Urinary bladder (tissue), 3 donors: ENCODE measurements at regions not wholly inside any gene's neighbourhood (a gene's known extent, or its start where the extent isn't known, plus 50 kb on each side); places are given as distances from the start of the nearest gene placed in this dataset.

Source experiments
- DNase-seq: peaks from one replicate; pipeline ENCODE4 v3.0.0-alpha.2; 2015; ENCODE audit errors: extremely low spot score
- H3K27ac ChIP-seq: one replicate; pipeline ENCODE4 v1.5.1; 2013; ENCODE audit warnings: low read depth, mild to moderate bottlenecking, moderate library complexity
- H3K36me3 ChIP-seq: one replicate; pipeline ENCODE4 v1.6.1; 2013; ENCODE audit warnings: mild to moderate bottlenecking, moderate library complexity; ENCODE audit not compliant: insufficient read depth
- H3K4me1 ChIP-seq: one replicate; pipeline ENCODE4 v1.6.1; 2013; ENCODE audit warnings: mild to moderate bottlenecking, moderate library complexity; ENCODE audit not compliant: insufficient read depth
- H3K4me3 ChIP-seq: one replicate; pipeline ENCODE4 v1.5.1; 2013; ENCODE audit warnings: low read depth, low read length
- WGBS: extraction: QIAGEN DNeasy Blood & Tissue Kit; methylation state at CpG from one replicate; pipeline ENCODE4 v1.1.7; 2013; 5-methylcytosine and 5-hydroxymethylcytosine counted together
- donor health status: healthy with polysubstance abuse.
- donor health status: healthy.

GRCh38 chr2:6654279-6654678 is 211.4 kb downstream of the CMPK2 start:
- Histone ChIP-seq H3K36me3 (no peaks in the 10 kb centered on the region), H3K27ac (no peak overlapping the region), H3K4me3 (no peak overlapping the region), H3K4me1 (no peaks in the 10 kb centered on the region)
- 70% methylated on average over 5 of the region's 5 CpGs for WGBS
- no peak for DNase-seq

- DNase-seq, result no peak
- H3K4me1 ChIP-seq, result no peaks in the 10 kb centered on the region
Measured at GRCh38 chr2:6656633-6657032, 209.1 kb downstream of the CMPK2 start.

GRCh38 chr2:6657136-6657535 is 208.6 kb downstream of the CMPK2 start:
- Histone ChIP-seq H3K36me3 (no peaks in the 10 kb centered on the region), H3K4me1 (no peaks in the 10 kb centered on the region), H3K4me3 (no peak overlapping the region), H3K27ac (no peak overlapping the region)
- no peak for DNase-seq
- WGBS, result 56% methylated on average over 5 of the region's 5 CpGs

More at GRCh38 chr2:6656633-6657032, 209.1 kb downstream of the CMPK2 start:
- no peak overlapping the region for H3K4me3 ChIP-seq
- 61% methylated on average over 4 of the region's 4 CpGs for WGBS
- no peaks in the 10 kb centered on the region for H3K36me3 ChIP-seq
- H3K27ac ChIP-seq, result no peak overlapping the region

- 53% methylated on average over 5 of the region's 5 CpGs for WGBS
- H3K4me1 ChIP-seq, result no peaks in the 10 kb centered on the region
- no peak overlapping the region for H3K4me3 ChIP-seq
- DNase-seq, result no peak
- H3K36me3 ChIP-seq, result no peaks in the 10 kb centered on the region
- H3K27ac ChIP-seq, result no peak overlapping the region
Measured at GRCh38 chr2:6657855-6658254, 207.9 kb downstream of the CMPK2 start.

GRCh38 chr2:6664332-6665061 is 201.2 kb downstream of the CMPK2 start:
- DNase-seq, result no peak
- H3K4me3 ChIP-seq, result no peak overlapping the region
- H3K4me1 ChIP-seq, result no peaks in the 10 kb centered on the region
- 63% methylated on average over 7 of the region's 7 CpGs for WGBS
- no peaks in the 10 kb centered on the region for H3K36me3 ChIP-seq
- H3K27ac ChIP-seq, result no peak overlapping the region

GRCh38 chr2:6665093-6666045 is 200.3 kb downstream of the CMPK2 start:
- WGBS, result 86% methylated on average over 8 of the region's 8 CpGs
- no peak for DNase-seq
- no peaks in the 10 kb centered on the region for H3K4me1 ChIP-seq

GRCh38 chr2:6667326-6667725 is 198.4 kb downstream of the CMPK2 start:
- no peaks in the 10 kb centered on the region for H3K36me3 ChIP-seq
- 79% methylated on average over 4 of the region's 4 CpGs for WGBS
- H3K4me1 ChIP-seq, result no peaks in the 10 kb centered on the region
- H3K27ac ChIP-seq, result no peak overlapping the region
- DNase-seq, result no peak
- no peak overlapping the region for H3K4me3 ChIP-seq

More at GRCh38 chr2:6665093-6666045, 200.3 kb downstream of the CMPK2 start:
- Histone ChIP-seq H3K27ac (no peak overlapping the region), H3K36me3 (no peaks in the 10 kb centered on the region), H3K4me3 (no peak overlapping the region)

- H3K4me1 ChIP-seq, result no peaks in the 10 kb centered on the region
- 49% methylated on average over 1 of the region's 1 CpG for WGBS
- H3K36me3 ChIP-seq, result no peaks in the 10 kb centered on the region
- H3K4me3 ChIP-seq, result no peak overlapping the region
- DNase-seq, result no peak
- no peak overlapping the region for H3K27ac ChIP-seq
Measured at GRCh38 chr2:6671913-6672312, 193.8 kb downstream of the CMPK2 start.

GRCh38 chr2:6674381-6674780 is 191.3 kb downstream of the CMPK2 start:
- no peak overlapping the region for H3K27ac ChIP-seq
- no peaks in the 10 kb centered on the region for H3K4me1 ChIP-seq
- WGBS, result 85% methylated on average over 3 of the region's 3 CpGs
- no peaks in the 10 kb centered on the region for H3K36me3 ChIP-seq
- H3K4me3 ChIP-seq, result no peak overlapping the region
- no peak for DNase-seq

- H3K27ac ChIP-seq, result no peak overlapping the region
- H3K4me1 ChIP-seq, result no peaks in the 10 kb centered on the region
- DNase-seq, result no peak
- WGBS, result 48% methylated on average over 5 of the region's 5 CpGs
- H3K4me3 ChIP-seq, result no peak overlapping the region
- no peaks in the 10 kb centered on the region for H3K36me3 ChIP-seq
Measured at GRCh38 chr2:6675791-6676190, 189.9 kb downstream of the CMPK2 start.

GRCh38 chr2:6676241-6676640 is 189.5 kb downstream of the CMPK2 start:
- 21% methylated on average over 1 of the region's 1 CpG for WGBS
- Histone ChIP-seq H3K27ac (no peak overlapping the region), H3K4me1 (no peaks in the 10 kb centered on the region), H3K4me3 (no peak overlapping the region), H3K36me3 (no peaks in the 10 kb centered on the region)
- no peak for DNase-seq

GRCh38 chr2:6676776-6677175 is 188.9 kb downstream of the CMPK2 start:
- Histone ChIP-seq H3K4me1 (no peaks in the 10 kb centered on the region), H3K4me3 (no peak overlapping the region), H3K36me3 (no peaks in the 10 kb centered on the region), H3K27ac (no peak overlapping the region)
- DNase-seq, result no peak

GRCh38 chr2:6679471-6679870 is 186.2 kb downstream of the CMPK2 start:
- no peaks in the 10 kb centered on the region for H3K36me3 ChIP-seq
- no peak for DNase-seq
- no peak overlapping the region for H3K27ac ChIP-seq
- 72% methylated on average over 2 of the region's 2 CpGs for WGBS
- no peaks in the 10 kb centered on the region for H3K4me1 ChIP-seq
- H3K4me3 ChIP-seq, result no peak overlapping the region

- no peaks in the 10 kb centered on the region for H3K36me3 ChIP-seq
- 23% methylated on average over 3 of the region's 3 CpGs for WGBS
- no peaks in the 10 kb centered on the region for H3K4me1 ChIP-seq
Measured at GRCh38 chr2:6683516-6683915, 182.2 kb downstream of the CMPK2 start.

More at GRCh38 chr2:6683516-6683915, 182.2 kb downstream of the CMPK2 start:
- Histone ChIP-seq H3K27ac (no peak overlapping the region), H3K4me3 (no peak overlapping the region)
- no peak for DNase-seq
